Embryonic facial prominence (tissue), 1 donor: ENCODE measurements at regions not wholly inside any gene's neighbourhood (a gene's known extent, or its start where the extent isn't known, plus 50 kb on each side); places are given as distances from the start of the nearest gene placed in this dataset.
A peak's percentile ranks its signal among the peaks of the same experiment; 100 is the strongest.

ENCODE experiments used
- DNase-seq: peaks from one replicate; pipeline ENCODE4 v3.0.0-alpha.2; 2016; ENCODE audit errors: extremely low spot score

GRCh38 chr13:33626407-33626806 lies 191.5 kb upstream of the RFC3 start:
- no peak for DNase-seq

GRCh38 chr13:33628662-33629061 lies 189.3 kb upstream of the RFC3 start:
- no peak for DNase-seq

- DNase-seq: no peak
These were observed 188.2 kb upstream of the RFC3 start for GRCh38 chr13:33629605-33630360.

- peak; percentile 53 for DNase-seq
These were observed 184.0 kb upstream of the RFC3 start for GRCh38 chr13:33633701-33634545.

- peak; percentile 9 for DNase-seq
These were observed 183.4 kb upstream of the RFC3 start for GRCh38 chr13:33634546-33634982.

GRCh38 chr13:33636243-33636642 lies 181.7 kb upstream of the RFC3 start:
- no peak for DNase-seq

GRCh38 chr13:33636955-33637670 lies 180.8 kb upstream of the RFC3 start:
- no peak for DNase-seq

- no peak for DNase-seq
These were observed 179.8 kb upstream of the RFC3 start for GRCh38 chr13:33637978-33638743.

GRCh38 chr13:33639158-33639557 lies 178.8 kb upstream of the RFC3 start:
- DNase-seq: no peak

GRCh38 chr13:33639626-33640080 lies 178.3 kb upstream of the RFC3 start:
- no peak for DNase-seq

GRCh38 chr13:33640832-33641231 lies 177.1 kb upstream of the RFC3 start:
- DNase-seq: no peak

- DNase-seq: no peak
These were observed 175.4 kb upstream of the RFC3 start for GRCh38 chr13:33642374-33643065.

GRCh38 chr13:33644581-33645543 lies 173.1 kb upstream of the RFC3 start:
- DNase-seq: peak; percentile 18

GRCh38 chr13:33645591-33646554 lies 172.1 kb upstream of the RFC3 start:
- no peak for DNase-seq

- no peak for DNase-seq
These were observed 168.6 kb upstream of the RFC3 start for GRCh38 chr13:33649212-33649878.

- no peak for DNase-seq
These were observed 166.2 kb upstream of the RFC3 start for GRCh38 chr13:33651766-33652165.

- no peak for DNase-seq
These were observed 160.7 kb upstream of the RFC3 start for GRCh38 chr13:33657274-33657673.

- no peak for DNase-seq
These were observed 158.5 kb upstream of the RFC3 start for GRCh38 chr13:33659466-33659865.
